Uterus (tissue), 3 donors: ENCODE measurements at regions not wholly inside any gene's neighbourhood (a gene's known extent, or its start where the extent isn't known, plus 50 kb on each side); places are given as distances from the start of the nearest gene placed in this dataset.

Source experiments
- DNase-seq, 2 donors: peaks; one replicate each; pipeline ENCODE4 v3.0.0-alpha.2; 2019 to 2020
- H3K27ac ChIP-seq, 2 donors: fragments of 200-600 bp; sonication (generic); 1 replicate in 1 of 2; 2 replicates in 1 of 2; pipeline ENCODE4 v1.5.1; 2016 to 2018
- H3K27me3 ChIP-seq, 2 donors: fragments of 200-600 bp; sonication (generic); one replicate each; pipeline ENCODE4 v1.5.1; 2018 to 2019; ENCODE audit warnings: control low read depth in 1 of 2
- H3K36me3 ChIP-seq, 2 donors: fragments of 200-600 bp; sonication (generic); one replicate each; pipeline ENCODE4 v1.5.1; 2019; ENCODE audit warnings: control low read depth in 1 of 2
- H3K4me1 ChIP-seq, 2 donors: fragments of 200-600 bp; sonication (generic); one replicate each; pipeline ENCODE4 v1.5.1; 2018 to 2019; ENCODE audit warnings: control low read depth in 1 of 2
- H3K4me3 ChIP-seq, 2 donors: fragments of 200-600 bp; sonication (generic); 1 replicate in 1 of 2; 2 replicates in 1 of 2; pipeline ENCODE4 v1.5.1; 2018 to 2019; ENCODE audit warnings: mild to moderate bottlenecking in 1 of 2
- H3K9me3 ChIP-seq, 2 donors: fragments of 200-600 bp; sonication (generic); one replicate each; pipeline ENCODE4 v1.5.1; 2019; ENCODE audit warnings: control low read depth in 1 of 2
- POLR2A ChIP-seq, 2 donors: fragments of 450-650 bp; IDR thresholded peaks; one replicate each; pipeline ENCODE4 v1.6.1; 2016; ENCODE audit warnings: antibody characterized with exemption in 2 of 2, mild to moderate bottlenecking in 1 of 2, moderate library complexity in 1 of 2
- intact Hi-C: fragments of 100-400 bp; cut with DNase I; formaldehyde crosslinking; loops from one replicate; pipeline ENCODE4 v1.15.1; 2023; ENCODE audit warnings: low total_unique reads
- TF ChIP-seq, protein P1 (sequence below), 4 experiments: fragments of 200-600 bp in 2 of 4; fragments of 450-650 bp in 2 of 4; sonication (generic) in 2 of 4; IDR thresholded peaks; one replicate each; pipeline ENCODE4 v1.5.1; 2016 to 2019; ENCODE audit warnings: antibody characterized with exemption in 4 of 4, mild to moderate bottlenecking in 2 of 4, moderate library complexity in 1 of 4
- donor health status: DM: yes; HTN: yes; CAD: no.

DNA sequence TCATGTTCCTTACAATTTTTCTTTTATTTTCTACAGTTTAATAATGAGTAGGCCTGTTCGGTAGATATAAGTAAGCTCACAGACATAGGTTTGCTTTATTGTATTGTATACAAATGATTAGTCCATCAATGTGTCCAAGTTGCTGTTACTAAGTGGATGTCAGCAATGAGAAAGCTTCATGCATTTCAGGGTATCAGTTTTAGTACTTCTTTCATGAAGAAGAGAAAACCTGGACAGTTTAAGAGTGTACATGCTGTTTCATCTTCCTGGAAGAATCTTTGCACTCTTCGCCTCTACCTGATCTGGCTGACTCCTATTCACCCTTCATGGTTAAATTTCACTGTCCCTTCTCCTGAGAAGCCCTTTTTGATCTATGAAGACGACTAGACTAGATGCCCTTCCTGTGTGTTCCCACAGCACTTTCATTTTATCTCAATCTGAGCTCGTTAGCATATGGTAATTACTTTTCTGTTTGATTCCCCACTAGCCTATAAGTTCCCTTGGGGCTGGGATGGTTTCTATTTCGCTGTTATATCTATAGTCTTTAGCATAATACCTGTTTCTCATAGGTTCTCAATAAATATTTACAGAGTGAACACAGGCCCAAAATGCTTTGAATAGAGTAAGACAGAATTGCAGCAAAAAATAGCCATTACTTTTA, 70.7 kb downstream of the CETN3 start:
- Histone ChIP-seq H3K9me3 (no peaks in the 10 kb centered on the region), H3K27me3 (no peaks in the 10 kb centered on the region), H3K27ac (no peak overlapping the region), H3K4me1 (no peaks in the 10 kb centered on the region), H3K36me3 (no peaks in the 10 kb centered on the region), H3K4me3 (no peak overlapping the region)
- TF ChIP-seq, protein P1, sequence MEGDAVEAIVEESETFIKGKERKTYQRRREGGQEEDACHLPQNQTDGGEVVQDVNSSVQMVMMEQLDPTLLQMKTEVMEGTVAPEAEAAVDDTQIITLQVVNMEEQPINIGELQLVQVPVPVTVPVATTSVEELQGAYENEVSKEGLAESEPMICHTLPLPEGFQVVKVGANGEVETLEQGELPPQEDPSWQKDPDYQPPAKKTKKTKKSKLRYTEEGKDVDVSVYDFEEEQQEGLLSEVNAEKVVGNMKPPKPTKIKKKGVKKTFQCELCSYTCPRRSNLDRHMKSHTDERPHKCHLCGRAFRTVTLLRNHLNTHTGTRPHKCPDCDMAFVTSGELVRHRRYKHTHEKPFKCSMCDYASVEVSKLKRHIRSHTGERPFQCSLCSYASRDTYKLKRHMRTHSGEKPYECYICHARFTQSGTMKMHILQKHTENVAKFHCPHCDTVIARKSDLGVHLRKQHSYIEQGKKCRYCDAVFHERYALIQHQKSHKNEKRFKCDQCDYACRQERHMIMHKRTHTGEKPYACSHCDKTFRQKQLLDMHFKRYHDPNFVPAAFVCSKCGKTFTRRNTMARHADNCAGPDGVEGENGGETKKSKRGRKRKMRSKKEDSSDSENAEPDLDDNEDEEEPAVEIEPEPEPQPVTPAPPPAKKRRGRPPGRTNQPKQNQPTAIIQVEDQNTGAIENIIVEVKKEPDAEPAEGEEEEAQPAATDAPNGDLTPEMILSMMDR (IDR thresholded peaks at IDR 0.05), result no peak
- no peak for TF ChIP-seq POLR2A (IDR thresholded peaks at IDR 0.05)
- DNase-seq, result no peak
- intact Hi-C loops, result no loop called here

DNA sequence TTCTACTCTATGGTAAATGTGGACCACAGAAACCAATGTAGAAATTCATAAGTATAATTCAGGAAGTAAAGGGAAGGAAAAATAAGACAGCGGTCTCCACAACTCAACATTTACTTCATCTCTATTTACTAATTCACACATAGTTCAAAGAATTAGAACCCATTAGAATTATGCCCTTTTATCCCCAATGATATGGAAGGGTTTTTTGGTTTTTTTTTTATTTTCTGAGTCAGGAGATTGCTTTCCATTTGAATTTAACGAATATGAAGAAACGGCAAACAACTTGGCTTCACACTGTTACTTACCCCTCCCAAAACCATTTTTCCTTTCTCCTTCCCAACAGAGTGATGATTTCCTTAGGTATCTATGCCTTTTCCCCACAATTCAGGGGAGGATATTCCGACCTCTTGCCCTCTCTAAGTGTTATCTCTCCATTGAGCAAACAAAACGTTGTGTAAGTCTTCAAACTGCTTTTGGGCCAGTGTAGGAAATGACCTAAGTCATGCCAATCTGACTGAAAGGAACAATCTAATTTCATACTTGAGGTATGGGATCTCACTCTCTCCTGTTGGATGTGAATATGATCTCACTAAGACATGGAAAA, 72.0 kb downstream of the CETN3 start:
- DNase-seq, result no peak
- no peak for TF ChIP-seq POLR2A (IDR thresholded peaks at IDR 0.05)
- TF ChIP-seq, protein P1 (IDR thresholded peaks at IDR 0.05), result no peak
- intact Hi-C loops, result no loop called here
- Histone ChIP-seq H3K9me3 (no peaks in the 10 kb centered on the region), H3K4me3 (no peak overlapping the region), H3K4me1 (no peaks in the 10 kb centered on the region), H3K27me3 (no peaks in the 10 kb centered on the region), H3K36me3 (no peaks in the 10 kb centered on the region), H3K27ac (no peak overlapping the region)

DNA sequence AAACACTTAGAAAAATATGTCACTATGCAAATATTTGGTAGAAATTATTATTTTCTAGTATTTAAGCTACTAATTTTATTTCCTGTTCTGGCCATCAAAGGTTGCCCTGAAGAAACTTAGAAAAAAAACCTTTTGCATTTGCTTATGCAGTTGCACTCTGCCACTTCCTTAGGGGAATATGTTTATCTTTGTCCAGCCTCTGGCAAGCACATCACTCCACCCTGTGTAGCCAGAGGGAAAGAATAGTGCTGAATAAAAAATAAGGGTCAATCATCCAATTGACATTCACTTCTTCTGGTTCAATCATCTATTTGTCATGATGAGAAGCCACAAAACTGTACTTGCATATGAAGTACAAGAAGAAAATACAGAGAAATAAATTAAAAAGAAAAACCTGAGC, 72.8 kb downstream of the CETN3 start:
- intact Hi-C loops, result no loop called here
- Histone ChIP-seq H3K27ac (no peak overlapping the region), H3K27me3 (no peaks in the 10 kb centered on the region), H3K4me3 (no peak overlapping the region), H3K9me3 (no peaks in the 10 kb centered on the region), H3K4me1 (no peaks in the 10 kb centered on the region), H3K36me3 (no peaks in the 10 kb centered on the region)
- DNase-seq, result no peak
- TF ChIP-seq, protein P1 (IDR thresholded peaks at IDR 0.05), result no peak
- no peak for TF ChIP-seq POLR2A (IDR thresholded peaks at IDR 0.05)

DNA sequence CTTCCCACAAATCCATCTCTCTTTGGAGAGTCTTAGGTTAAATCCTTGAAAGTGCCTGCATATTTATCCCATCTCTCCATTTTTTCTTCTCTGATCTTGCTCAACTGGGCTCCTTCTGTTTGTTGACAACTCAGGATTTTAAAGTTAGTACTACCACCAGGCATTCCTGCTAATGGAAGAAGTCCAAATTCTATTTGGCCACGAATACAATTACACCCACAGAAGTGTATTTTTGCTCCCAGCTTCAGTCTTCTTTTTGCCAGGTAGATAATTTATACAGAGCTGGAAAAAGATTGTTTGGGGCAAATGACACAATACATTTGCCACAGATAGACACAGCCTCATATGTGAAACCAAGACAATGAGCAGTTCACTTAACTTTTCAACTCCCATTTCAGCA, 74.8 kb downstream of the CETN3 start:
- H3K27ac ChIP-seq, result no peak overlapping the region
- H3K4me1 ChIP-seq, result no peaks in the 10 kb centered on the region
- TF ChIP-seq POLR2A (IDR thresholded peaks at IDR 0.05), result no peak
- TF ChIP-seq, protein P1 (IDR thresholded peaks at IDR 0.05), result no peak
- intact Hi-C loops, result no loop called here
- no peak overlapping the region for H3K4me3 ChIP-seq
- H3K9me3 ChIP-seq, result no peaks in the 10 kb centered on the region
- no peaks in the 10 kb centered on the region for H3K27me3 ChIP-seq
- H3K36me3 ChIP-seq, result no peaks in the 10 kb centered on the region
- no peak for DNase-seq

DNA sequence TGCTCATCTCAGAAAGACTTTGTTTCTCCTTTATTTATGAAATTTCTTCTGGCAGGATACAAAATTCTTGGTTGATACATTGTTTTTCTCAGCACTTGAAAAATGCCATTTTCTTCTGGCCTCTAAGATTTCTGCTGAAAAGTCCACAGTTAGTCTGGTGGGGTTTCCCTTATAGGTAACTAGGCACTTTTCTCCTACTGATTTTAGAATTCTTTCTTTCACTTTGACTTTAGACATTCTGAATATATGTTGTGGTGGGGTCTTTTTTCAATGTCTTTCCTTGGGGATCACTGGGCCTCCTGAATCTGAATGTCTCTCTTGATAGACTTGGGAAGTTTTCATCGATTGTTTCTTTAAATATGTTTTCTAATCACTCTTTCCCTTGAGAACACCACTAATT, 79.6 kb downstream of the CETN3 start:
- intact Hi-C loops, result no loop called here
- H3K4me3 ChIP-seq, result no peak overlapping the region
- TF ChIP-seq POLR2A (IDR thresholded peaks at IDR 0.05), result no peak
- TF ChIP-seq, protein P1 (IDR thresholded peaks at IDR 0.05), result no peak
- no peak overlapping the region for H3K27ac ChIP-seq
- no peaks in the 10 kb centered on the region for H3K27me3 ChIP-seq
- H3K36me3 ChIP-seq, result no peaks in the 10 kb centered on the region
- H3K4me1 ChIP-seq, result no peaks in the 10 kb centered on the region
- no peak for DNase-seq
- H3K9me3 ChIP-seq, result no peaks in the 10 kb centered on the region
